Activated CD4-positive, alpha-beta T cell treated with anti-CD3 and anti-CD28 coated beads, Interleukin-2, Interleukin-6, amounts not matched to agents 100 ng/mL and 50 ng/mL, durations not matched to agents 16 hours and 8 hours (primary cell): ENCODE measurements at regions not wholly inside any gene's neighbourhood (a gene's known extent, or its start where the extent isn't known, plus 50 kb on each side); places are given as distances from the start of the nearest gene placed in this dataset.

Experiments used
- DNase-seq: peaks from one replicate; pipeline ENCODE4 v3.0.0-alpha.2; 2020

- DNase-seq: no peak
Observed at GRCh38 chr3:25056036-25056755, 371.9 kb upstream of the RARB start.

GRCh38 chr3:25056803-25057351 is 371.2 kb upstream of the RARB start:
- DNase-seq: no peak

- no peak for DNase-seq
Observed at GRCh38 chr3:25057379-25057778, 370.7 kb upstream of the RARB start.

- DNase-seq: no peak
Observed at GRCh38 chr3:25064681-25065080, 363.4 kb upstream of the RARB start.

- DNase-seq: no peak
Observed at GRCh38 chr3:25069970-25070369, 358.1 kb upstream of the RARB start.

- no peak for DNase-seq
Observed at GRCh38 chr3:25071846-25072245, 356.2 kb upstream of the RARB start.

GRCh38 chr3:25073423-25073822 is 354.6 kb upstream of the RARB start:
- DNase-seq: no peak

- no peak for DNase-seq
Observed at GRCh38 chr3:25074149-25074548, 353.9 kb upstream of the RARB start.

- DNase-seq: no peak
Observed at GRCh38 chr3:25080461-25080860, 347.6 kb upstream of the RARB start.

- no peak for DNase-seq
Observed at GRCh38 chr3:25084016-25084415, 344.0 kb upstream of the RARB start.

GRCh38 chr3:25086721-25087120 is 341.3 kb upstream of the RARB start:
- no peak for DNase-seq

- DNase-seq: no peak
Observed at GRCh38 chr3:25088284-25088683, 339.8 kb upstream of the RARB start.

GRCh38 chr3:25090698-25091453 is 337.2 kb upstream of the RARB start:
- no peak for DNase-seq

GRCh38 chr3:25091934-25092333 is 336.1 kb upstream of the RARB start:
- no peak for DNase-seq

- no peak for DNase-seq
Observed at GRCh38 chr3:25094932-25095685, 333.0 kb upstream of the RARB start.

GRCh38 chr3:25096536-25096935 is 331.5 kb upstream of the RARB start:
- no peak for DNase-seq

- DNase-seq: no peak
Observed at GRCh38 chr3:25097023-25097422, 331.0 kb upstream of the RARB start.

GRCh38 chr3:25099666-25100065 is 328.4 kb upstream of the RARB start:
- DNase-seq: no peak

GRCh38 chr3:25103391-25103790 is 324.7 kb upstream of the RARB start:
- DNase-seq: no peak

- DNase-seq: no peak
Observed at GRCh38 chr3:25107918-25108617, 320.0 kb upstream of the RARB start.

GRCh38 chr3:25110642-25111041 is 317.4 kb upstream of the RARB start:
- DNase-seq: no peak

- DNase-seq: no peak
Observed at GRCh38 chr3:25113891-25114290, 314.2 kb upstream of the RARB start.

GRCh38 chr3:25114532-25114931 is 313.5 kb upstream of the RARB start:
- no peak for DNase-seq
